Neural progenitor cell (in vitro differentiated cells): ENCODE measurements at regions not wholly inside any gene's neighbourhood (a gene's known extent, or its start where the extent isn't known, plus 50 kb on each side); places are given as distances from the start of the nearest gene placed in this dataset.

Experiments used
- DNase-seq: peaks from one replicate; pipeline ENCODE4 v3.0.0-alpha.2; 2016; ENCODE audit warnings: low spot score
- H2AFZ ChIP-seq: fragments of 200-600 bp; sonication (generic); replicated peaks from 2 replicates; pipeline ENCODE4 v1.6.1; 2016; ENCODE audit warnings: antibody characterized with exemption
- H3F3A ChIP-seq: fragments of 200-600 bp; sonication (generic); 2 replicates; pipeline ENCODE4 v1.6.1; 2016; ENCODE audit warnings: antibody characterized with exemption, low read depth
- H3K27ac ChIP-seq: fragments of 200-600 bp; sonication (generic); 2 replicates; pipeline ENCODE4 v1.5.1; 2016; ENCODE audit warnings: mild to moderate bottlenecking
- H3K27me3 ChIP-seq: fragments of 200-600 bp; sonication (generic); 2 replicates; pipeline ENCODE4 v1.6.1; 2016; ENCODE audit warnings: mild to moderate bottlenecking, moderate library complexity
- H3K36me3 ChIP-seq: fragments of 200-600 bp; sonication (generic); 2 replicates; pipeline ENCODE4 v1.5.1; 2016
- H3K4me1 ChIP-seq: fragments of 200-600 bp; sonication (generic); 2 replicates; pipeline ENCODE4 v1.6.1; 2016; ENCODE audit warnings: mixed run types
- H3K4me2 ChIP-seq: fragments of 200-600 bp; sonication (generic); 2 replicates; pipeline ENCODE4 v1.6.1; 2016
- H3K4me3 ChIP-seq: fragments of 200-600 bp; sonication (generic); 2 replicates; pipeline ENCODE4 v1.5.1; 2016
- H3K79me2 ChIP-seq: fragments of 200-600 bp; sonication (generic); 2 replicates; pipeline ENCODE4 v1.6.1; 2016; ENCODE audit warnings: low read depth
- H3K9ac ChIP-seq: fragments of 200-600 bp; sonication (generic); 2 replicates; pipeline ENCODE4 v1.6.1; 2016
- H3K9me3 ChIP-seq: fragments of 200-600 bp; sonication (generic); 2 replicates; pipeline ENCODE4 v1.5.1; 2016; ENCODE audit warnings: low read depth
- H4K20me1 ChIP-seq: fragments of 200-600 bp; sonication (generic); 2 replicates; pipeline ENCODE4 v1.6.1; 2016; ENCODE audit warnings: low read depth
- H3K27ac Mint-ChIP-seq: 3 replicates; pipeline ENCODE4 v1.8.0; 2021; ENCODE audit warnings: mixed read lengths
- H3K27me3 Mint-ChIP-seq: 2 replicates; pipeline ENCODE4 v1.8.0; 2022; ENCODE audit warnings: low read depth, mild to moderate bottlenecking, inconsistent platforms, moderate library complexity, mixed read lengths; ENCODE audit not compliant: insufficient read depth
- H3K36me3 Mint-ChIP-seq: 3 replicates; pipeline ENCODE4 v1.8.0; 2021; ENCODE audit warnings: mixed read lengths
- H3K4me1 Mint-ChIP-seq: 3 replicates; pipeline ENCODE4 v1.8.0; 2021; ENCODE audit warnings: mixed read lengths
- H3K4me3 Mint-ChIP-seq: 3 replicates; pipeline ENCODE4 v1.8.0; 2021; ENCODE audit warnings: mild to moderate bottlenecking, moderate library complexity, mixed read lengths
- H3K9me3 Mint-ChIP-seq: 3 replicates; pipeline ENCODE4 v1.8.0; 2020; ENCODE audit warnings: mixed read lengths
- EZH2 ChIP-seq: fragments of 200-600 bp; sonication (generic); IDR thresholded peaks from 2 replicates; pipeline ENCODE4 v1.6.1; 2017; ENCODE audit warnings: antibody characterized with exemption, mild to moderate bottlenecking, moderate library complexity
- EZH2phosphoT487 ChIP-seq: fragments of 200-600 bp; sonication (generic); IDR thresholded peaks from 2 replicates; pipeline ENCODE4 v1.6.1; 2017; ENCODE audit warnings: antibody characterized with exemption
- TF ChIP-seq, protein P1 (sequence below): fragments of 200-600 bp; sonication (generic); IDR thresholded peaks from 2 replicates; pipeline ENCODE4 v1.5.1; 2017; ENCODE audit warnings: antibody characterized with exemption, mild to moderate bottlenecking

DNA sequence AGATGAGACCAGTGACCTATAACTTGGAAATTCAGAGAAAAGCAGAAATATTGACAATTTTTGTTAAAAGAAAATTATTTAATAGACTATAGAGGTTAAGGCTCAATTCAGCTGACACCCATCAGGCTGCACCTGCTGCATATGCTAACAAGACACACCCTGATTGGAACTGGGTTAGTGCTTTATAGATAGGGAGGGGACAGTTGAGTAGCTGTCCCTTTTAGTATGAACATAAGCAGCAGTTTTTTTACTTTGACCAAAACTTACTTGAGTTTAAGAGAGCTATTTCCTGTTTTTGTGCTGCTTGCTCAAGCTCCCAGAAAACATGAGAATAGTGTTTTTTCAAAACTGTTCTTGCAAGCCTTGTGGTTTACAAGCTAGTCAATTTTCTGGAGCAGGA, 292.6 kb downstream of the LRRC3B start:
- H3K4me3 Mint-ChIP-seq = no peak overlapping the region
- Histone ChIP-seq H3K4me2 (no peak overlapping the region), H3K36me3 (no peaks in the 10 kb centered on the region), H3K4me3 (no peak overlapping the region), H3F3A (peaks cover under 1% of the 10 kb centered on the region), H3K79me2 (no peaks in the 10 kb centered on the region), H3K9ac (no peak overlapping the region), H3K4me1 (no peaks in the 10 kb centered on the region), H2AFZ (no peak overlapping the region), H3K9me3 (no peaks in the 10 kb centered on the region), H3K27me3 (no peaks in the 10 kb centered on the region), H3K27ac (no peak overlapping the region), H4K20me1 (no peaks in the 10 kb centered on the region)
- H3K9me3 Mint-ChIP-seq = peaks cover 5% of the 10 kb centered on the region
- no peak overlapping the region for H3K27ac Mint-ChIP-seq
- peaks cover 2% of the 10 kb centered on the region for H3K27me3 Mint-ChIP-seq
- TF ChIP-seq, protein P1, sequence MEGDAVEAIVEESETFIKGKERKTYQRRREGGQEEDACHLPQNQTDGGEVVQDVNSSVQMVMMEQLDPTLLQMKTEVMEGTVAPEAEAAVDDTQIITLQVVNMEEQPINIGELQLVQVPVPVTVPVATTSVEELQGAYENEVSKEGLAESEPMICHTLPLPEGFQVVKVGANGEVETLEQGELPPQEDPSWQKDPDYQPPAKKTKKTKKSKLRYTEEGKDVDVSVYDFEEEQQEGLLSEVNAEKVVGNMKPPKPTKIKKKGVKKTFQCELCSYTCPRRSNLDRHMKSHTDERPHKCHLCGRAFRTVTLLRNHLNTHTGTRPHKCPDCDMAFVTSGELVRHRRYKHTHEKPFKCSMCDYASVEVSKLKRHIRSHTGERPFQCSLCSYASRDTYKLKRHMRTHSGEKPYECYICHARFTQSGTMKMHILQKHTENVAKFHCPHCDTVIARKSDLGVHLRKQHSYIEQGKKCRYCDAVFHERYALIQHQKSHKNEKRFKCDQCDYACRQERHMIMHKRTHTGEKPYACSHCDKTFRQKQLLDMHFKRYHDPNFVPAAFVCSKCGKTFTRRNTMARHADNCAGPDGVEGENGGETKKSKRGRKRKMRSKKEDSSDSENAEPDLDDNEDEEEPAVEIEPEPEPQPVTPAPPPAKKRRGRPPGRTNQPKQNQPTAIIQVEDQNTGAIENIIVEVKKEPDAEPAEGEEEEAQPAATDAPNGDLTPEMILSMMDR = no peak
- TF ChIP-seq EZH2 (no peak), EZH2phosphoT487 (no peak)
- no peaks in the 10 kb centered on the region for H3K4me1 Mint-ChIP-seq
- no peak for DNase-seq
- no peaks in the 10 kb centered on the region for H3K36me3 Mint-ChIP-seq

DNA sequence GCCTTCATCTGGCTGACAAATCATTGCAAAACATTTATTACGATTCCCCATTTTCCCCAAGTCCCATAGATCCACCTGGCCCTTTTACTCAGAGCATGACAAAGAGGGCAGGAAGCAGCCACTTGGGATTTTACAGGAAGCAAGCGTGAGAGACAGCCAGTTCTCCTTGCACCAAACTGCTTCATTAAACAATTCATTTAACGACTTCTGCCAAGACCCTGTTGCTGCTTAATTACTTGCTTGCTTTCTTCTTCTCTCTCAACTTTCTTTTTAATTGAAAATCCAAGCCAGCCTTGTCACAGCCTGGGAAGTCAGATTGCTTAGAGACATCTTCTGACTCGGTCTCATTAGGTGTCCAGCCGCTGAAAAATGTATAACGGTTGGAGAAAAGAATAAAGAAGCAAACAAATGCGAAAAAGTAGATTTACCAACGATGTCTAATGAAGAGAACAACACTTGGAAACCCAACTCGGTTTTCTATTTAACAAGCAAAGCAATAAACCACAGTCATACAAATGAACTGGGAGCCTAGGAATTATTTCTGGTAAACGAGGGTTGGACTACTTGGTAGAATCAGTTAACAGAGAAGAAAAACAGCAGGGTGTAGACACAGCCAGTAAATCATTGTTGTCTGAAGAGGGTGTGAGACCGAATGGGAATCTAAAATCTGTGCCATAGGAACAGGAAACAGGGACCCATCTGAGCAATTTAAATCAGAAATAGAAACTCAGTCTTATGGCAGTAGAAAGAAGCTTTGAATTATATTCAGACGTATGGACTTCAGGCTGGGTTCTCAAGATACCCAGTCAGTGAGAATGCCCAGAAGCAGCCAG, 298.3 kb downstream of the LRRC3B start:
- H3K9ac ChIP-seq = no peak overlapping the region
- TF ChIP-seq EZH2phosphoT487 (no peak), EZH2 (no peak)
- TF ChIP-seq, protein P1 = no peak
- Mint-ChIP-seq H3K27me3 (no peaks in the 10 kb centered on the region), H3K36me3 (no peaks in the 10 kb centered on the region), H3K9me3 (peaks cover 19% of the 10 kb centered on the region), H3K4me1 (peaks cover 32% of the 10 kb centered on the region), H3K4me3 (no peak overlapping the region), H3K27ac (peak overlapping the region; percentile 46)
- peak; percentile 28 for DNase-seq
- no peak overlapping the region for H3K4me3 ChIP-seq
- H3K79me2 ChIP-seq = no peaks in the 10 kb centered on the region
- H4K20me1 ChIP-seq = no peaks in the 10 kb centered on the region
- H3K27me3 ChIP-seq = no peaks in the 10 kb centered on the region
- H3K4me2 ChIP-seq = peak overlapping the region; percentile 33
- H3K4me1 ChIP-seq = peaks cover 16% of the 10 kb centered on the region
- peak overlapping the region; percentile 60 for H2AFZ ChIP-seq
- peaks cover 5% of the 10 kb centered on the region for H3K9me3 ChIP-seq
- H3F3A ChIP-seq = peaks cover 13% of the 10 kb centered on the region
- H3K36me3 ChIP-seq = no peaks in the 10 kb centered on the region
- peak overlapping the region; percentile 89 for H3K27ac ChIP-seq

DNA sequence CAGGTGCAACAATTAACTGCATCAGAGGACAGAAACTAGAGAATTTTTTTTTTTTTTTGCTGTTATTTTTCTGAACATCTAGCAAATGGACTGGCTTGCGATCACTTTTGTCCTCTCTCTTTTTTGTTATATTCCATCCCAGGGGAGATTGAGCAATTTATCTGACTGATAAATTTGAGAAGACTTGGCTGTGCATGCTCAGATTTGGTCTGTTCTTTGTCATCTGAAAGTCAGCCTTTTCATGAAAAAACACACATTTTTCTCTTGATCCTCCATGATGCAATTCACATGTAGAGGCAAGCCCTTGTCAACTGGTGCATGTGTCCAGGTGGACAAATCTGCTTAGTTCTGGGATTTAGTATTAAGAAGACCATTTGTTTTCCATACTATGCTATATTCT, 309.3 kb downstream of the LRRC3B start:
- no peak overlapping the region for H2AFZ ChIP-seq
- no peak overlapping the region for H3K4me3 Mint-ChIP-seq
- no peak overlapping the region for H3K27ac ChIP-seq
- no peak overlapping the region for H3K27ac Mint-ChIP-seq
- no peaks in the 10 kb centered on the region for H3K79me2 ChIP-seq
- H3K9me3 Mint-ChIP-seq = no peaks in the 10 kb centered on the region
- no peak overlapping the region for H3K4me2 ChIP-seq
- H3F3A ChIP-seq = no peaks in the 10 kb centered on the region
- no peaks in the 10 kb centered on the region for H4K20me1 ChIP-seq
- H3K4me1 Mint-ChIP-seq = no peaks in the 10 kb centered on the region
- TF ChIP-seq, protein P1 = no peak
- no peak for TF ChIP-seq EZH2phosphoT487
- TF ChIP-seq EZH2 = no peak
- no peak overlapping the region for H3K4me3 ChIP-seq
- no peak for DNase-seq
- no peaks in the 10 kb centered on the region for H3K36me3 ChIP-seq
- no peaks in the 10 kb centered on the region for H3K27me3 ChIP-seq
- H3K4me1 ChIP-seq = no peaks in the 10 kb centered on the region
- no peaks in the 10 kb centered on the region for H3K27me3 Mint-ChIP-seq
- H3K36me3 Mint-ChIP-seq = no peaks in the 10 kb centered on the region
- no peaks in the 10 kb centered on the region for H3K9me3 ChIP-seq
- H3K9ac ChIP-seq = no peak overlapping the region
